DOHH2 (cell line): ENCODE measurements at regions not wholly inside any gene's neighbourhood (a gene's known extent, or its start where the extent isn't known, plus 50 kb on each side); places are given as distances from the start of the nearest gene placed in this dataset.

Experiments
- CTCF ChIP-seq: fragments of 200-600 bp; sonication (generic); IDR thresholded peaks from one replicate; pipeline ENCODE4 v1.5.1; 2014; ENCODE audit warnings: antibody characterized with exemption, mild to moderate bottlenecking, low read depth, low read length; ENCODE audit not compliant: poor library complexity, severe bottlenecking
- EZH2phosphoT487 ChIP-seq: fragments of 200-600 bp; sonication (generic); IDR thresholded peaks from 2 replicates; pipeline ENCODE4 v1.6.1; 2017; ENCODE audit warnings: borderline replicate concordance, mild to moderate bottlenecking, antibody characterized with exemption, low read length, moderate library complexity, mixed read lengths

- TF ChIP-seq CTCF: no peak
- TF ChIP-seq EZH2phosphoT487: no peak
Observed at GRCh38 chr6:147738516-147739162, 230.1 kb downstream of the SAMD5 start.
